ENCODE measurements at regions not wholly inside any gene's neighbourhood (a gene's known extent, or its start where the extent isn't known, plus 50 kb on each side); places are given as distances from the start of the nearest gene placed in this dataset.

DNA sequence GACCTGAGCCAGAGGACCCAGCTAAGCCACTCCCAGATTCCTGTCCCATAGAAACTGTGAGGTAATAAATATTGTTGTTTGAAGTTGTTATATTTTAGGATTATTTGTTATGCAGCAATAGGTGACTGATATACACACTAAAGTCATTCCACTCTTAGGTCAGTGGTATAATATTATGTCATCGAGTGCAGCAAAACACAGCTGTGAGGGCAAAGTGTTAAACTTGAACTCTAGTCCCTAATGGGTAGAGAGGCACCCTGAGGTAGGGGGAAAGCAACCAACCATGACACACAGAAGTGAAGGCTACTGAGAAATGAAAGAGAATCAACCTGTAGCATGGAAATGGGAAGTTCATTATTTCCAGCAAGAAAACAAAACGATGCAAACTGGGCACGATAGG lies 66.6 kb downstream of the ATXN3L start:
- TF ChIP-seq, protein P1, sequence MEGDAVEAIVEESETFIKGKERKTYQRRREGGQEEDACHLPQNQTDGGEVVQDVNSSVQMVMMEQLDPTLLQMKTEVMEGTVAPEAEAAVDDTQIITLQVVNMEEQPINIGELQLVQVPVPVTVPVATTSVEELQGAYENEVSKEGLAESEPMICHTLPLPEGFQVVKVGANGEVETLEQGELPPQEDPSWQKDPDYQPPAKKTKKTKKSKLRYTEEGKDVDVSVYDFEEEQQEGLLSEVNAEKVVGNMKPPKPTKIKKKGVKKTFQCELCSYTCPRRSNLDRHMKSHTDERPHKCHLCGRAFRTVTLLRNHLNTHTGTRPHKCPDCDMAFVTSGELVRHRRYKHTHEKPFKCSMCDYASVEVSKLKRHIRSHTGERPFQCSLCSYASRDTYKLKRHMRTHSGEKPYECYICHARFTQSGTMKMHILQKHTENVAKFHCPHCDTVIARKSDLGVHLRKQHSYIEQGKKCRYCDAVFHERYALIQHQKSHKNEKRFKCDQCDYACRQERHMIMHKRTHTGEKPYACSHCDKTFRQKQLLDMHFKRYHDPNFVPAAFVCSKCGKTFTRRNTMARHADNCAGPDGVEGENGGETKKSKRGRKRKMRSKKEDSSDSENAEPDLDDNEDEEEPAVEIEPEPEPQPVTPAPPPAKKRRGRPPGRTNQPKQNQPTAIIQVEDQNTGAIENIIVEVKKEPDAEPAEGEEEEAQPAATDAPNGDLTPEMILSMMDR (conservative IDR thresholded peaks at IDR 0.05; ENCODE audit: low read depth, low read length): no peak
- TF ChIP-seq MXI1 (IDR thresholded peaks at IDR 0.05; ENCODE audit: borderline replicate concordance, low read depth, low read length) (no peak), CEBPB (IDR thresholded peaks at IDR 0.05; ENCODE audit: low read depth, low read length) (no peak), POLR2A (IDR thresholded peaks at IDR 0.05; ENCODE audit: low read depth, low read length) (no peak), RFX5 (IDR thresholded peaks at IDR 0.05; ENCODE audit: low read depth, low read length) (no peak), SMC3 (IDR thresholded peaks at IDR 0.05; ENCODE audit: low read depth, low read length) (no peak), MAFK (IDR thresholded peaks at IDR 0.05; ENCODE audit: low read depth, low read length) (no peak), RAD21 (IDR thresholded peaks at IDR 0.05; ENCODE audit: low read length) (no peak), BHLHE40 (IDR thresholded peaks at IDR 0.05; ENCODE audit: low read depth, low read length) (no peak)
- TF ChIP-seq, protein P2, sequence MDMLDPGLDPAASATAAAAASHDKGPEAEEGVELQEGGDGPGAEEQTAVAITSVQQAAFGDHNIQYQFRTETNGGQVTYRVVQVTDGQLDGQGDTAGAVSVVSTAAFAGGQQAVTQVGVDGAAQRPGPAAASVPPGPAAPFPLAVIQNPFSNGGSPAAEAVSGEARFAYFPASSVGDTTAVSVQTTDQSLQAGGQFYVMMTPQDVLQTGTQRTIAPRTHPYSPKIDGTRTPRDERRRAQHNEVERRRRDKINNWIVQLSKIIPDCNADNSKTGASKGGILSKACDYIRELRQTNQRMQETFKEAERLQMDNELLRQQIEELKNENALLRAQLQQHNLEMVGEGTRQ (IDR thresholded peaks at IDR 0.05; ENCODE audit: low read depth, low read length): no peak
- TF ChIP-seq, protein P3, sequence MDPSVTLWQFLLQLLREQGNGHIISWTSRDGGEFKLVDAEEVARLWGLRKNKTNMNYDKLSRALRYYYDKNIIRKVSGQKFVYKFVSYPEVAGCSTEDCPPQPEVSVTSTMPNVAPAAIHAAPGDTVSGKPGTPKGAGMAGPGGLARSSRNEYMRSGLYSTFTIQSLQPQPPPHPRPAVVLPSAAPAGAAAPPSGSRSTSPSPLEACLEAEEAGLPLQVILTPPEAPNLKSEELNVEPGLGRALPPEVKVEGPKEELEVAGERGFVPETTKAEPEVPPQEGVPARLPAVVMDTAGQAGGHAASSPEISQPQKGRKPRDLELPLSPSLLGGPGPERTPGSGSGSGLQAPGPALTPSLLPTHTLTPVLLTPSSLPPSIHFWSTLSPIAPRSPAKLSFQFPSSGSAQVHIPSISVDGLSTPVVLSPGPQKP (IDR thresholded peaks at IDR 0.05; ENCODE audit: borderline replicate concordance, low read depth, low read length): no peak
